GM21576 (cell line): ENCODE measurements at regions not wholly inside any gene's neighbourhood (a gene's known extent, or its start where the extent isn't known, plus 50 kb on each side); places are given as distances from the start of the nearest gene placed in this dataset.

Experiments
- ATAC-seq: cut with Tn5 transposase; IDR thresholded peaks from one replicate; pipeline ENCODE4 v1.9.1; 2021; ENCODE audit warnings: mild to moderate bottlenecking, moderate library complexity; ENCODE audit not compliant: unreplicated experiment

GRCh38 chr10:6743291-6743849 lies 163.3 kb upstream of the PRKCQ start:
- no peak for ATAC-seq

GRCh38 chr10:6741541-6741941 lies 161.5 kb upstream of the PRKCQ start:
- no peak for ATAC-seq

GRCh38 chr10:6739530-6740174 lies 159.6 kb upstream of the PRKCQ start:
- no peak for ATAC-seq

GRCh38 chr10:6738112-6738768 lies 158.2 kb upstream of the PRKCQ start:
- ATAC-seq, result no peak

- no peak for ATAC-seq
Observed at GRCh38 chr10:6737758-6738111, 157.7 kb upstream of the PRKCQ start.

GRCh38 chr10:6737080-6737641 lies 157.1 kb upstream of the PRKCQ start:
- ATAC-seq, result no peak

- no peak for ATAC-seq
Observed at GRCh38 chr10:6734286-6734685, 154.2 kb upstream of the PRKCQ start.

GRCh38 chr10:6729861-6730344 lies 149.8 kb upstream of the PRKCQ start:
- no peak for ATAC-seq

GRCh38 chr10:6729071-6729774 lies 149.1 kb upstream of the PRKCQ start:
- no peak for ATAC-seq

GRCh38 chr10:6726924-6727323 lies 146.8 kb upstream of the PRKCQ start:
- ATAC-seq, result no peak

- no peak for ATAC-seq
Observed at GRCh38 chr10:6722616-6723004, 142.5 kb upstream of the PRKCQ start.

- no peak for ATAC-seq
Observed at GRCh38 chr10:6721964-6722615, 142.0 kb upstream of the PRKCQ start.

GRCh38 chr10:6721480-6721879 lies 141.4 kb upstream of the PRKCQ start:
- ATAC-seq, result no peak

GRCh38 chr10:6719561-6719960 lies 139.5 kb upstream of the PRKCQ start:
- ATAC-seq, result no peak

GRCh38 chr10:6718550-6718949 lies 138.5 kb upstream of the PRKCQ start:
- ATAC-seq, result no peak

GRCh38 chr10:6716516-6716915 lies 136.4 kb upstream of the PRKCQ start:
- no peak for ATAC-seq

GRCh38 chr10:6713716-6714115 lies 133.6 kb upstream of the PRKCQ start:
- ATAC-seq, result no peak

GRCh38 chr10:6713120-6713519 lies 133.0 kb upstream of the PRKCQ start:
- no peak for ATAC-seq

- no peak for ATAC-seq
Observed at GRCh38 chr10:6711881-6712280, 131.8 kb upstream of the PRKCQ start.

- no peak for ATAC-seq
Observed at GRCh38 chr10:6711408-6711841, 131.3 kb upstream of the PRKCQ start.

GRCh38 chr10:6707352-6707751 lies 127.3 kb upstream of the PRKCQ start:
- ATAC-seq, result no peak
